Vagina (tissue), 2 donors: ENCODE measurements at regions not wholly inside any gene's neighbourhood (a gene's known extent, or its start where the extent isn't known, plus 50 kb on each side); places are given as distances from the start of the nearest gene placed in this dataset.

Source experiments
- POLR2A ChIP-seq, 2 donors: fragments of 450-650 bp; IDR thresholded peaks; one replicate each; pipeline ENCODE4 v1.6.1; 2017; ENCODE audit warnings: antibody characterized with exemption in 2 of 2, mild to moderate bottlenecking in 2 of 2, moderate library complexity in 2 of 2
- POLR2AphosphoS5 ChIP-seq, 2 donors: sonication (generic); formaldehyde crosslinking; IDR thresholded peaks; one replicate each; pipeline ENCODE4 v1.9.0; 2017; ENCODE audit warnings: antibody characterized with exemption in 2 of 2, mild to moderate bottlenecking in 2 of 2, low read depth in 1 of 2; ENCODE audit not compliant: insufficient read depth in 1 of 2
- TF ChIP-seq, protein P1 (sequence below), 3 experiments: fragments of 450-650 bp in 2 of 3; fragments of 200-600 bp in 1 of 3; sonication (generic) in 1 of 3; IDR thresholded peaks; one replicate each; pipeline ENCODE4 v1.5.1; 2017 to 2019; ENCODE audit warnings: antibody characterized with exemption in 3 of 3, mild to moderate bottlenecking in 2 of 3, moderate library complexity in 2 of 3

DNA sequence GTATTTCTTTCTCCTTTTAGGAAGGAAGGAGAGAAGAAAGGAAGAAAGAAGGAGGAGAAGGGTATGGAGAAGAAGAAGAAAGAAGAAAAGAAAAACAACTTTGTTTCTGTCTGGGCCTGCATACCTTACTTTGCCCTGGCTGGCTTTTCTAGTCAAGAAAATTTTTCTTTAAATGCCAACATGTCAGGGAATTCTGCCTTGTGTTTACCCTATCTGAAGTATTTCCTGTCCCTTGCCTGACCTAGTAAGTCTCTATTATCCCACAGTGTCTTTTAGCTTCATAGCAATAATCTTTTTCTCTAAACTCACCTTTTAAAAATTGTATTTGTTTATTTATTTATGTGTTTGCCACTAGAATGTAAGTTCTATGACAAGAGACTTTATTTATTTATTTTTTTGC, 1864.1 kb downstream of the EFNA5 start:
- TF ChIP-seq POLR2A (IDR thresholded peaks at IDR 0.05) (no peak), POLR2AphosphoS5 (IDR thresholded peaks at IDR 0.05; ENCODE audit: insufficient read depth in 1 of 2, low read depth in 1 of 2) (no peak)
- TF ChIP-seq, protein P1, sequence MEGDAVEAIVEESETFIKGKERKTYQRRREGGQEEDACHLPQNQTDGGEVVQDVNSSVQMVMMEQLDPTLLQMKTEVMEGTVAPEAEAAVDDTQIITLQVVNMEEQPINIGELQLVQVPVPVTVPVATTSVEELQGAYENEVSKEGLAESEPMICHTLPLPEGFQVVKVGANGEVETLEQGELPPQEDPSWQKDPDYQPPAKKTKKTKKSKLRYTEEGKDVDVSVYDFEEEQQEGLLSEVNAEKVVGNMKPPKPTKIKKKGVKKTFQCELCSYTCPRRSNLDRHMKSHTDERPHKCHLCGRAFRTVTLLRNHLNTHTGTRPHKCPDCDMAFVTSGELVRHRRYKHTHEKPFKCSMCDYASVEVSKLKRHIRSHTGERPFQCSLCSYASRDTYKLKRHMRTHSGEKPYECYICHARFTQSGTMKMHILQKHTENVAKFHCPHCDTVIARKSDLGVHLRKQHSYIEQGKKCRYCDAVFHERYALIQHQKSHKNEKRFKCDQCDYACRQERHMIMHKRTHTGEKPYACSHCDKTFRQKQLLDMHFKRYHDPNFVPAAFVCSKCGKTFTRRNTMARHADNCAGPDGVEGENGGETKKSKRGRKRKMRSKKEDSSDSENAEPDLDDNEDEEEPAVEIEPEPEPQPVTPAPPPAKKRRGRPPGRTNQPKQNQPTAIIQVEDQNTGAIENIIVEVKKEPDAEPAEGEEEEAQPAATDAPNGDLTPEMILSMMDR (IDR thresholded peaks at IDR 0.05) = no peak
